GM06990 (cell line): ENCODE measurements at regions not wholly inside any gene's neighbourhood (a gene's known extent, or its start where the extent isn't known, plus 50 kb on each side); places are given as distances from the start of the nearest gene placed in this dataset.

ENCODE experiments used
- DNase-seq: peaks from one replicate; pipeline ENCODE4 v3.0.0-alpha.2; 2011; ENCODE audit not compliant: insufficient read length; ENCODE audit errors: extremely low read depth
- H3K27me3 ChIP-seq: replicated peaks from 2 replicates; pipeline ENCODE4 v1.6.0; 2011; ENCODE audit warnings: low read length; ENCODE audit not compliant: control insufficient read depth, insufficient read depth
- H3K36me3 ChIP-seq: 2 replicates; pipeline ENCODE4 v1.5.1; 2011; ENCODE audit warnings: low read length; ENCODE audit not compliant: control insufficient read depth, insufficient read depth
- H3K4me3 ChIP-seq: replicated peaks from 2 replicates; pipeline ENCODE4 v1.5.1; 2011; ENCODE audit warnings: low read depth, mild to moderate bottlenecking, control low read depth, low read length
- CTCF ChIP-seq: IDR thresholded peaks from 2 replicates; pipeline ENCODE4 v1.5.1; 2011; ENCODE audit warnings: low read length, control low read depth, mild to moderate bottlenecking, inconsistent platforms; ENCODE audit not compliant: insufficient read depth, poor library complexity, severe bottlenecking

- no peak for TF ChIP-seq CTCF
- H3K4me3 ChIP-seq: no peak overlapping the region
- no peaks in the 10 kb centered on the region for H3K27me3 ChIP-seq
- H3K36me3 ChIP-seq: no peaks in the 10 kb centered on the region
- no peak for DNase-seq
These were observed 58.4 kb upstream of the GRAMD1B start for GRCh38 chr11:123371506-123372297.

- no peak for TF ChIP-seq CTCF
- no peak for DNase-seq
- H3K27me3 ChIP-seq: no peaks in the 10 kb centered on the region
- no peaks in the 10 kb centered on the region for H3K36me3 ChIP-seq
- no peak overlapping the region for H3K4me3 ChIP-seq
These were observed 63.1 kb upstream of the GRAMD1B start for GRCh38 chr11:123366924-123367323.

DNA sequence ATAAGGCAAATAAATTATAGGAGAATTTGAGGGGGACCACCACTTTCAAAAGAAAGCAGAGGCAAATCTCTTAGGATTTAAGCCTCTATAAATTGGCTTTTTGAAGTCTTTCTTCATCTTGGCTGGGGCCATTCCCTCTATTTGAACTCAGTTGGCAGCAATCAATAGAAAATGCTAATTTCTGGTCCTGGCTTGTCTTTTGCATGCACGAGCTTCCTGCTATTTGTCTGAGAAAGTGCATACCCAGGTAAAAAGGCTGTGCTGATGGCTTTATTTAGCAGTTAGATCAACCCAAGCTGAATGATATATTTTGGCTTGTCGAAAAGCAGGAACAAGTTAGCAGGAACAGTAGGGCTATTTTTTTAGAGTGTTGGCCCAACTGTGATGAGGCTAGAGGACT is 64.1 kb upstream of the GRAMD1B start:
- DNase-seq: no peak
- H3K4me3 ChIP-seq: no peak overlapping the region
- TF ChIP-seq CTCF: no peak
- no peaks in the 10 kb centered on the region for H3K36me3 ChIP-seq
- H3K27me3 ChIP-seq: no peaks in the 10 kb centered on the region

GRCh38 chr11:123364080-123364479 is 66.0 kb upstream of the GRAMD1B start:
- DNase-seq: no peak
- no peak for TF ChIP-seq CTCF
- Histone ChIP-seq H3K4me3 (no peak overlapping the region), H3K36me3 (no peaks in the 10 kb centered on the region), H3K27me3 (no peaks in the 10 kb centered on the region)

GRCh38 chr11:123363556-123363955 is 66.5 kb upstream of the GRAMD1B start:
- Histone ChIP-seq H3K36me3 (no peaks in the 10 kb centered on the region), H3K4me3 (no peak overlapping the region), H3K27me3 (no peaks in the 10 kb centered on the region)
- no peak for DNase-seq
- no peak for TF ChIP-seq CTCF
